GM23338 (cell line): ENCODE measurements at regions not wholly inside any gene's neighbourhood (a gene's known extent, or its start where the extent isn't known, plus 50 kb on each side); places are given as distances from the start of the nearest gene placed in this dataset.
"Not testable (repeated sequence)": the region's sequence is repeated elsewhere in the genome, so short reads cannot be mapped to it uniquely, and the experiment has no call there.

Source experiments
- CTCF ChIP-seq, 2 experiments: fragments of 200-600 bp in 1 of 2; sonication (generic) in 1 of 2; conservative IDR thresholded peaks; 2 replicates each; pipeline versions ENCODE4 v1.5.1 to v1.6.1; 2016 to 2017; ENCODE audit warnings: antibody characterized with exemption in 2 of 2, low read depth in 2 of 2, mild to moderate bottlenecking in 2 of 2, moderate library complexity in 1 of 2
- EZH2 ChIP-seq: fragments of 200-600 bp; sonication (generic); IDR thresholded peaks from one replicate; pipeline ENCODE4 v1.8.0; 2017; ENCODE audit warnings: antibody characterized with exemption, mild to moderate bottlenecking, low read depth; ENCODE audit not compliant: unreplicated experiment
- EZH2phosphoT487 ChIP-seq: fragments of 200-600 bp; sonication (generic); IDR thresholded peaks from one replicate; pipeline ENCODE4 v1.8.1; 2018; ENCODE audit warnings: antibody characterized with exemption; ENCODE audit not compliant: unreplicated experiment
- JUNB ChIP-seq: IDR thresholded peaks from one replicate; pipeline ENCODE4 v1.6.1; 2016; ENCODE audit warnings: antibody characterized with exemption; ENCODE audit not compliant: unreplicated experiment
- NANOG ChIP-seq: IDR thresholded peaks from 2 replicates; pipeline ENCODE4 v1.6.1; 2016; ENCODE audit warnings: antibody characterized with exemption, borderline replicate concordance
- POLR2AphosphoS5 ChIP-seq: IDR thresholded peaks from 2 replicates; pipeline ENCODE4 v1.6.1; 2016; ENCODE audit warnings: antibody characterized with exemption, low read depth
- REST ChIP-seq: IDR thresholded peaks from one replicate; pipeline ENCODE4 v1.6.1; 2018; ENCODE audit warnings: antibody characterized with exemption; ENCODE audit not compliant: unreplicated experiment
- ZNF114 ChIP-seq: fragments of 250-450 bp; sonication (Bioruptor Pico); IDR thresholded peaks from 2 replicates; pipeline ENCODE4 v1.5.0; 2020; ENCODE audit warnings: mild to moderate bottlenecking, moderate library complexity

- TF ChIP-seq EZH2; CTCF (conservative IDR thresholded peaks at IDR 0.05; ENCODE audit: low read depth in 2 of 2); POLR2AphosphoS5; REST; JUNB; EZH2phosphoT487; NANOG; ZNF114 (CRISPR knock-in tag): not testable (repeated sequence)
Measured at GRCh38 chrX:7461051-7461450, 313.1 kb upstream of the PUDP start.
